ENCODE measurements at regions not wholly inside any gene's neighbourhood (a gene's known extent, or its start where the extent isn't known, plus 50 kb on each side); places are given as distances from the start of the nearest gene placed in this dataset.

- Histone ChIP-seq H3K36me3 (no peaks in the 10 kb centered on the region), H3K9me3 (ENCODE audit: severe bottlenecking) (no peaks in the 10 kb centered on the region), H3K27ac (no peak overlapping the region), H3K4me3 (ENCODE audit: low read depth, low read length) (no peak overlapping the region), H3K27me3 (ENCODE audit: insufficient read depth, low read depth, severe bottlenecking) (peaks cover 82% of the 10 kb centered on the region)
- DNase-seq: no peak
- TF ChIP-seq CTCF (IDR thresholded peaks at IDR 0.05; ENCODE audit: low read depth, low read length): no peak
These were observed 172.2 kb downstream of the BRMS1L start for GRCh38 chr14:35998303-35998702.

GRCh38 chr14:35993684-35993960, 167.5 kb downstream of the BRMS1L start:
- Histone ChIP-seq H3K4me3 (ENCODE audit: low read depth, low read length) (no peak overlapping the region), H3K27ac (no peak overlapping the region), H3K36me3 (no peaks in the 10 kb centered on the region), H3K9me3 (ENCODE audit: severe bottlenecking) (no peaks in the 10 kb centered on the region), H3K27me3 (ENCODE audit: insufficient read depth, low read depth, severe bottlenecking) (peaks cover 79% of the 10 kb centered on the region)
- no peak for TF ChIP-seq CTCF (IDR thresholded peaks at IDR 0.05; ENCODE audit: low read depth, low read length)
- DNase-seq: no peak

GRCh38 chr14:35992816-35993683, 166.9 kb downstream of the BRMS1L start:
- H3K27me3 ChIP-seq (ENCODE audit: insufficient read depth, low read depth, severe bottlenecking): peaks cover 79% of the 10 kb centered on the region
- H3K9me3 ChIP-seq (ENCODE audit: severe bottlenecking): no peaks in the 10 kb centered on the region
- no peaks in the 10 kb centered on the region for H3K36me3 ChIP-seq
- DNase-seq: no peak
- no peak overlapping the region for H3K27ac ChIP-seq
- H3K4me3 ChIP-seq (ENCODE audit: low read depth, low read length): no peak overlapping the region
- no peak for TF ChIP-seq CTCF (IDR thresholded peaks at IDR 0.05; ENCODE audit: low read depth, low read length)

GRCh38 chr14:35991356-35991755, 165.2 kb downstream of the BRMS1L start:
- Histone ChIP-seq H3K9me3 (ENCODE audit: severe bottlenecking) (no peaks in the 10 kb centered on the region), H3K27ac (no peak overlapping the region), H3K27me3 (ENCODE audit: insufficient read depth, low read depth, severe bottlenecking) (peaks cover 73% of the 10 kb centered on the region), H3K4me3 (ENCODE audit: low read depth, low read length) (no peak overlapping the region), H3K36me3 (no peaks in the 10 kb centered on the region)
- no peak for TF ChIP-seq CTCF (IDR thresholded peaks at IDR 0.05; ENCODE audit: low read depth, low read length)
- DNase-seq: no peak

DNA sequence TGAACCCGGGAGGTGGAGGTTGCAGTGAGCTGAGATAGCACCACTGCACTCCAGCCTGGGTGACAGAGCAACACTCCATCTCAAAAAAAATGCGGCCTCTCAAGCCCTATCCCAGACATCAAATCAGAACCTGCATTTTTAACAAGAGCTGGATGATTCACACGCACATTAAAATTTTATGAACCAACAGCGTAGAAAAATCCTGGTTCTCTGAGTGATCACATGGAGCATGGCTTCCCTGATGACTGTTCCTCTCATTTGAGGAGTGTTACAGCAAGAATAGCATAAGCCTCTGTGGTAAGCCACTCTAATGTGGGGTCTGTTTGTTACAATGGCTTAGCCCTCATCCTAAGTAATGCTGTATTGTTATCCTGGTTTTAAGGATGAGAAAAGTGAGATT, 163.6 kb downstream of the BRMS1L start:
- H3K27ac ChIP-seq: no peak overlapping the region
- H3K36me3 ChIP-seq: no peaks in the 10 kb centered on the region
- no peak overlapping the region for H3K4me3 ChIP-seq (ENCODE audit: low read depth, low read length)
- no peaks in the 10 kb centered on the region for H3K9me3 ChIP-seq (ENCODE audit: severe bottlenecking)
- no peak for DNase-seq
- H3K27me3 ChIP-seq (ENCODE audit: insufficient read depth, low read depth, severe bottlenecking): peaks cover 66% of the 10 kb centered on the region
- TF ChIP-seq CTCF (IDR thresholded peaks at IDR 0.05; ENCODE audit: low read depth, low read length): no peak
